Ishikawa (cell line): ENCODE measurements at regions not wholly inside any gene's neighbourhood (a gene's known extent, or its start where the extent isn't known, plus 50 kb on each side); places are given as distances from the start of the nearest gene placed in this dataset.

Source experiments
- CEBPB ChIP-seq: IDR thresholded peaks from 2 replicates; pipeline ENCODE4 v1.6.1; 2012
- CREB1 ChIP-seq: IDR thresholded peaks from 2 replicates; pipeline ENCODE4 v1.6.1; 2012; ENCODE audit warnings: low read depth
- EGR1 ChIP-seq: IDR thresholded peaks from 2 replicates; pipeline ENCODE4 v1.6.1; 2012
- EP300 ChIP-seq: IDR thresholded peaks from 2 replicates; pipeline ENCODE4 v1.6.1; 2012; ENCODE audit warnings: borderline replicate concordance
- FOXM1 ChIP-seq: IDR thresholded peaks from 2 replicates; pipeline ENCODE4 v1.6.1; 2012; ENCODE audit warnings: low read depth, borderline replicate concordance
- NFIC ChIP-seq: IDR thresholded peaks from 2 replicates; pipeline ENCODE4 v1.6.1; 2012
- RAD21 ChIP-seq: IDR thresholded peaks from 2 replicates; pipeline ENCODE4 v1.6.1; 2012; ENCODE audit warnings: low read depth
- TAF1 ChIP-seq: IDR thresholded peaks from 2 replicates; pipeline ENCODE4 v1.6.1; 2012; ENCODE audit warnings: low read depth, mild to moderate bottlenecking
- TCF12 ChIP-seq: IDR thresholded peaks from 2 replicates; pipeline ENCODE4 v1.6.1; 2012; ENCODE audit warnings: low read depth
- TEAD4 ChIP-seq: IDR thresholded peaks from 2 replicates; pipeline ENCODE4 v1.6.1; 2012
- YY1 ChIP-seq: IDR thresholded peaks from 2 replicates; pipeline ENCODE4 v1.6.1; 2012; ENCODE audit warnings: low read depth
- ZBTB7A ChIP-seq: IDR thresholded peaks from 2 replicates; pipeline ENCODE4 v1.6.1; 2012; ENCODE audit warnings: low read depth
- TF ChIP-seq, protein P1 (sequence below): IDR thresholded peaks from 2 replicates; pipeline ENCODE4 v1.6.1; 2012
- TF ChIP-seq, protein P2 (sequence below): IDR thresholded peaks from 2 replicates; pipeline ENCODE4 v1.6.1; 2012
- TF ChIP-seq, protein P3 (sequence below): IDR thresholded peaks from 2 replicates; pipeline ENCODE4 v1.6.1; 2012; ENCODE audit warnings: low read depth, mild to moderate bottlenecking

DNA sequence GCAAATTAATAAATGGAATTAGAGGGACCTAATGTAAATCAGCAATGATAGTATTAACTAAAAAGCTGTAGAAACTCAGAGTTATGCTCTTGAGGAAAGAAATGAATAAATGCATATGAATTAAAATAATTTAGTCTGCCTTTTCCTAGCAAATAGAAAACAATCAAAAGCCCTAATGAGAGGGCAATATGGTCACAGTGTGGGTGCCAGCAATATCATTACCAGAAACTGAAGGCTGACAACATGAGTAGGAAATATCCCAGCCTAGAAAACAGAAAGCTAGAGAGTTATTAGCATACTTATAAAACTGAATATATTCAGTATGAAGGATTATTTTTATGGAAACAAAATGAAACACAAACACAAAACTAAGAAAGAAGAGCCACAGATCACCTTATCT, 987.5 kb upstream of the SEL1L start:
- TF ChIP-seq CREB1 (no peak), YY1 (no peak), EGR1 (no peak), ZBTB7A (no peak), EP300 (no peak), CEBPB (no peak), FOXM1 (no peak), TEAD4 (no peak), TAF1 (no peak), TCF12 (no peak), RAD21 (no peak), NFIC (no peak)
- TF ChIP-seq, protein P1, sequence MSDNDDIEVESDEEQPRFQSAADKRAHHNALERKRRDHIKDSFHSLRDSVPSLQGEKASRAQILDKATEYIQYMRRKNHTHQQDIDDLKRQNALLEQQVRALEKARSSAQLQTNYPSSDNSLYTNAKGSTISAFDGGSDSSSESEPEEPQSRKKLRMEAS: no peak
- TF ChIP-seq, protein P2, sequence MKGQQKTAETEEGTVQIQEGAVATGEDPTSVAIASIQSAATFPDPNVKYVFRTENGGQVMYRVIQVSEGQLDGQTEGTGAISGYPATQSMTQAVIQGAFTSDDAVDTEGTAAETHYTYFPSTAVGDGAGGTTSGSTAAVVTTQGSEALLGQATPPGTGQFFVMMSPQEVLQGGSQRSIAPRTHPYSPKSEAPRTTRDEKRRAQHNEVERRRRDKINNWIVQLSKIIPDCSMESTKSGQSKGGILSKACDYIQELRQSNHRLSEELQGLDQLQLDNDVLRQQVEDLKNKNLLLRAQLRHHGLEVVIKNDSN: no peak
- TF ChIP-seq, protein P3, sequence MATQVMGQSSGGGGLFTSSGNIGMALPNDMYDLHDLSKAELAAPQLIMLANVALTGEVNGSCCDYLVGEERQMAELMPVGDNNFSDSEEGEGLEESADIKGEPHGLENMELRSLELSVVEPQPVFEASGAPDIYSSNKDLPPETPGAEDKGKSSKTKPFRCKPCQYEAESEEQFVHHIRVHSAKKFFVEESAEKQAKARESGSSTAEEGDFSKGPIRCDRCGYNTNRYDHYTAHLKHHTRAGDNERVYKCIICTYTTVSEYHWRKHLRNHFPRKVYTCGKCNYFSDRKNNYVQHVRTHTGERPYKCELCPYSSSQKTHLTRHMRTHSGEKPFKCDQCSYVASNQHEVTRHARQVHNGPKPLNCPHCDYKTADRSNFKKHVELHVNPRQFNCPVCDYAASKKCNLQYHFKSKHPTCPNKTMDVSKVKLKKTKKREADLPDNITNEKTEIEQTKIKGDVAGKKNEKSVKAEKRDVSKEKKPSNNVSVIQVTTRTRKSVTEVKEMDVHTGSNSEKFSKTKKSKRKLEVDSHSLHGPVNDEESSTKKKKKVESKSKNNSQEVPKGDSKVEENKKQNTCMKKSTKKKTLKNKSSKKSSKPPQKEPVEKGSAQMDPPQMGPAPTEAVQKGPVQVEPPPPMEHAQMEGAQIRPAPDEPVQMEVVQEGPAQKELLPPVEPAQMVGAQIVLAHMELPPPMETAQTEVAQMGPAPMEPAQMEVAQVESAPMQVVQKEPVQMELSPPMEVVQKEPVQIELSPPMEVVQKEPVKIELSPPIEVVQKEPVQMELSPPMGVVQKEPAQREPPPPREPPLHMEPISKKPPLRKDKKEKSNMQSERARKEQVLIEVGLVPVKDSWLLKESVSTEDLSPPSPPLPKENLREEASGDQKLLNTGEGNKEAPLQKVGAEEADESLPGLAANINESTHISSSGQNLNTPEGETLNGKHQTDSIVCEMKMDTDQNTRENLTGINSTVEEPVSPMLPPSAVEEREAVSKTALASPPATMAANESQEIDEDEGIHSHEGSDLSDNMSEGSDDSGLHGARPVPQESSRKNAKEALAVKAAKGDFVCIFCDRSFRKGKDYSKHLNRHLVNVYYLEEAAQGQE: no peak

DNA sequence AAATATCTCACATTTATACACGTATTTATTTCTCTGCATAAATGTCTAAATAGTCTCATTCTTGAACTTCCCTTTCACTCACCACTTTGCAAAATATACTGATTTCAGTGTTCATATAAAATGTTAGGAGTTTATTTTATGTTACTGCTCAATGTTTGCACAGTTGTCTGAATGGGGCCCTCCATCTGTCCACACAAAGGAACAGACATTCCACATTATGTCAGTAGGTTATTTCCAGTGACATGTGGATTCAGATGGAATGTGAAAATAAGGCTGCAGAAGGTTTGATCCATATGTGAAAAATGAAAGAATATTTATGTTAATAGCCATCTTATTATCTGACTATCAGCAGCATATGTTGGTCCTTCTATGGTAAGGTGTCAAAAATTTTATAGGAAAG, 994.4 kb upstream of the SEL1L start:
- TF ChIP-seq, protein P2: no peak
- no peak for TF ChIP-seq EP300
- TF ChIP-seq FOXM1: no peak
- TF ChIP-seq NFIC: no peak
- TF ChIP-seq CREB1: no peak
- TF ChIP-seq, protein P3: no peak
- TF ChIP-seq, protein P1: no peak
- no peak for TF ChIP-seq EGR1

DNA sequence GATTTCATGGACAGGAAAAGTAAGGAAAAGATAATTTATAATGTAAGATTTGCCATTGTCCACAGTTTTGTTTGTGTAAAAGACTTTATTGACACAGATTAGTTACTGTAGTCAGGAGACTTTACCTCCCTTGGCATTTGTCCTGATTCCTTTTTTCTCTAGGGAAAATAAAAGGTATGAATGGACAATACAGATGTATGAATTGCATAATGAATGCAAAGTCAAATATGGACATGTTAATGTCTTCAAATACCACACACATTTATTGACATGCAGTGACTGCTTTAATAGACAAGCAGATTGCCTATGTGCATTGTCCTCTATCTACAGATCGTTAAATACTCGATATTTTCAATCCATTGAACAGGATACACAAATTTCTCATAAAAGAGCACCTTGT, 999.7 kb upstream of the SEL1L start:
- TF ChIP-seq, protein P2: no peak
- TF ChIP-seq, protein P1: no peak
- TF ChIP-seq ZBTB7A (no peak), TAF1 (no peak), FOXM1 (no peak), NFIC (no peak), TEAD4 (no peak), EGR1 (no peak), RAD21 (no peak), CREB1 (no peak), TCF12 (no peak), EP300 (no peak), CEBPB (no peak), YY1 (no peak)
- TF ChIP-seq, protein P3: no peak

DNA sequence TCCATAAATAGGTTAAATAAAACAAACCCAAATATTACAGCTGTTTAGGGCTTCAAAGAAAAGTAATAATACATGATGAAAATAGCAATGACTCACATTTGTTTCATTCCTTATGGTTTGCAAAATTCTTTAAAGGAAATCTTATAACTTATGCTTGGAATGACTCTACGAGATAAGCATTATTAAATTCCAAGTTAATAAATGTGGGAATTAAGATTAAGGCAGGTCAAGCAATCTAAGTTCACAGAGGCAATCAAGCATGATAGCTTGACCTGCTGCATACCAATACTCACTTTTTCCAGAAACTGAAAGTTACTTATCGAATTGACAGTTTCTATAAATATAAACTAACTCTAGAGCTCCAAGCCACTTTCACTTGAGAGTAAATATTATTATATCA, 1002.9 kb upstream of the SEL1L start:
- TF ChIP-seq CEBPB (no peak), EGR1 (no peak), TCF12 (no peak), RAD21 (no peak), TAF1 (no peak), FOXM1 (no peak), ZBTB7A (no peak), NFIC (no peak), CREB1 (no peak), EP300 (no peak)
- TF ChIP-seq, protein P1: no peak
- TF ChIP-seq, protein P3: no peak
- TF ChIP-seq, protein P2: no peak
